DMS 273 (cell line): ENCODE measurements at regions not wholly inside any gene's neighbourhood (a gene's known extent, or its start where the extent isn't known, plus 50 kb on each side); places are given as distances from the start of the nearest gene placed in this dataset.
"Not testable (repeated sequence)": the region's sequence is repeated elsewhere in the genome, so short reads cannot be mapped to it uniquely, and the experiment has no call there.

Source experiments
- DNase-seq: peaks from one replicate; lab custom pipeline; 2025; ENCODE audit not compliant: unreplicated experiment; lab: John Stamatoyannopoulos, UW

- no peak for DNase-seq
Observed at GRCh38 chr1:178572604-178573003, 59.7 kb downstream of the TEX35 start.

GRCh38 chr1:178573330-178573729 is 60.4 kb downstream of the TEX35 start:
- DNase-seq: no peak

DNA sequence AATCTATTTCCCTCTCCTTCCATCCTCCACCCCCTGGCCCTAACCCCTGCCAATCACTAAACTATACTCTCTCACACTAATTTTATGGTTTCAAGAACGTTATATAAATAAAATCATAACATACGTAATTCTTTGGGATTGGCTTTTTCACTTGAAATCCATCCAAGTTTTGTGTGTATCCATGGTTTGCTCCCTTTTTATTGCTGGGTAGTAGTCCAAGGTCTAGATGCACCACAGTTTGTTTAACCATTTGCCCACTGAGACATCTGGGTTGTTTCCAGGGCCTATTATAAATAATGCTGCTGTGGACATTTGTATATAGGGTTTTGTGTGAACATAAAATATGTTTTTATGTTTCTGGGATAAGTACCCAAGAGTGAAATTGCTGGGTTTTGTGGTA is 61.4 kb downstream of the TEX35 start:
- no peak for DNase-seq

DNA sequence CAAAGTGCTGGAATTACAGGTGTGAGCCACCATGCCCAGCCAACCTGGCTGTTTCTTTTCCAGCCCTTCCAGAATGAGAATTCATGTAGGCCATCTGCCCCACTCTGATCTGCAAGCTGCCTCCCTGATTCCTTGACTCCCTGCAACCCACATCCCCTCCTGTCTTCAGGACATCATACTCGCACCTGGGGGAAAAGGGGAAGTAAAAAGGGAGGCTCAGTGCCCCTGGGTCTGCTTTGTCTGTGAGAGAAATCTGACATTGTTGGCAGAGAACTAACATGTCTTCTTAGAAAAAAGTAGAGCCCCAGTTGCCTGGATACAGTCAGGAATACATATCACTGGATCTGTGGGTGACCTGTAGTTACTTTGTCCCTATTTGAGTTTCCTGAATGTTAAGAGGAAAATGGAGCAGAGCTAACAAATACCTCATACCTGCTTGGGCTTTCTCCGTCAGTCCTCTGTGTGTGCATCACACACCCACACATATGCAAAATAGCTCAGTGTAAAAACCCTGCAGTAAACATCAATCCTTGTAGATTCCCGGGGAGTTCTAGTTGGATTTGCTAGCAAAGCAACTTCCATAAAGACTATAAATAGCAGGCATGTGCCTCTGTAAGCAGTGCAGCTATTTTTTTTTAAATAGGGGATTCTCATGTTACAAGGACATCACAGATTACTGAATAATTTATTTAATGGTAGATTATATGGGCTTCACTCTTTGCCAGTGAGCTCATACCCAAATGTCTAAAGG is 62.9 kb downstream of the TEX35 start:
- DNase-seq: peak; percentile 27

DNA sequence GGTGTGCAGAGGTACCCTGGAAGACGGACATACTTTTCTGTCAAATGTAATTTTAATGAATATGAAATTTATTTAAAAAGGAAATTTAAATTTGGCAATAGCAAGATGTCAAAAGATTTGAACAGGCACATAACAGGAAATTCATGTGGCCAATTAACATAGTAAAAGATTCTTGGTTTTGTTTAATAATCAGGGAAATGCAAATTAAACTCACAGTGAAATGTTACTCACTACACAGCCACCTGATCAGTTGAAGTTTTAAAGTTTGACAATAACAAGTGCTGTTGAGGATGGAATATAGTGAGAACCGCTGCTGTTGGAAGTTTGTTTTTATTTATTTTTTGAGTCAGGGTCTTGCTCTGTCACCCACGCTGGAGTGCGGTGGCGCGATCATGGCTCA is 63.9 kb downstream of the TEX35 start:
- DNase-seq: no peak

GRCh38 chr1:178577882-178578281 is 65.0 kb downstream of the TEX35 start:
- DNase-seq: no peak

- DNase-seq: no peak
Observed at GRCh38 chr1:178578541-178578940, 65.6 kb downstream of the TEX35 start.

GRCh38 chr1:178579095-178579494 is 66.2 kb downstream of the TEX35 start:
- DNase-seq: no peak

DNA sequence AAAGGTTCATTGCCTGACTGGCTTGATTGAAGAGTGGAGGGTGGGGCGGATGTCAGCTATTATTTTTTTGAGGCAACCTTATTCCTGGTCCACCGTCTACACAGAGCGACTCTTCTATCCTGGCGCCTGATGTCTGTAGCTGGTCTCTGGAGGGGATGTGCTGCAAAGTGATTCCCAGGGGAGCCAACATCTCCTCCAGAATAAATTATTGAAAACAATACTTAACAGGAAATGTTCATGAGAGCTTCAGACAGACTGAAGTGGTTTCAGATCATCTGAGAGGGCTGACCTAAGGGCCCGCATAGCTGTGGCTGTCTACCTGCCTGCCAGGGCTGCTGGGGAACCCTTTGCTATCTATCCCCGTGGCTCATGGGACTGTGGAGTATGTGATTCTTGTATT is 66.7 kb downstream of the TEX35 start:
- DNase-seq: no peak

DNA sequence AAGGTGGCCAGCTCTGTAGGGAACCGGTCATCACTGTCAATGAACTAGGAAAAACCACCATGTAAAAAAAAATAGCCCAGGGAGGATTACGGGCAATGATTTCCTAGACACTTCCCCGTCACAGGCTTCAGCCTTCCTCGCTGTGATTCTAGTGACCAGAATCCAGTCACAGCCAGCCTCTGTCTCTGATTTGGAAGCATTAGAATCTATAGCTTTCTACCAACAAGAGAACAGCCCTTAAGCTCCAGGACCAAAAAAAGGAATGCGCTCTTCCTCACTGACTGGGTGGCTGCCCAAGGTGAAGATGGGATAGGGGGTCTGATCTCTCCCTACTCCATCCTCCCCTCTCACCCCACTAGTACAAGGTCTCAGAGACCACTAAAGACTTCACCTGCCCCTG is 67.2 kb downstream of the TEX35 start:
- DNase-seq: no peak

- no peak for DNase-seq
Observed at GRCh38 chr1:178580876-178581275, 68.0 kb downstream of the TEX35 start.

DNA sequence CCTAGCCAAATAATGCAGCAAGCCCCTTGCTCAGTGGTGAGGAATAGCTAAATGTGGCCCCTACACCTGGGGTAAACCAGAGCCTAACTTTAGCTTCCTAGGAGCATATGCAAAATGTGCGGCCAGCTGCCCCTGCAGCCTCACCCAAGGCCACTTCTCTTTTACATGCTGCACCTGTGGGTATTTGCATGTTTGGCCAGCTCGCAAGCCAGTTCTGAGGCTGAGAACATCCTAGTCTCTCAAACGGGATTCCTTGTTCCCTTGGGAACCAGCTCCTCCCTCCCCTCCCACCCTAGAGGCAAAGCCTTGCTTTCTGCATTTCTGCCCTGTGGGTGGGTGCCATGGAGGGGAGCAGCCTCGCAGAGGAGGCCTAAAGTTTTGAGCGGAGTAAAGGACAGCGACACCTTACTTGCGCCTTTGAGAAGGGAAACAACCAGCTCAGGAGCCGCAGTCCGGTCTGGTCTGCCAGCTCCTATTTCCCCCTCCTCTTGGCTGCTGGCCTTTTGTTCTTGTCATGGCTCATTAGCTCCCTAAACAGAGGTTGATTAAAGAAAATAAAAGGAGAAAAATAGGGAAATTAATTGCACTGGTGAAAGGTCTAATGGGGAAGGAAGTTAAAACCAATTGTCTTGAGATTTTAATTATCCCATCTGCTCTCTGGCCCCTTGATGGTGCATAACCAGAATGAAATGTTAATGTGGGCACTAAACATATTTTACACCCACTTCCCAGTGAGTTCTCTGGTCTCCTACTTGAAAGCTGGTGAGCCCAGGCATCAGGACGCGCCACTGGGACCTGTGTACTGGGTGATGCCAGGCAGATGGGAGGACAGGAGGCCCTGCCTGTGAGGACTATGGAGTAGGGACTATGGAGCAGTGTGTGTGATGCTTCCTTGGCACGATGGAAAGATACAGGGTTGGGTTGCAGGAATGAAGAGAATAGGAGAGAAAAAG is 68.7 kb downstream of the TEX35 start:
- DNase-seq: peak; percentile 27

DNA sequence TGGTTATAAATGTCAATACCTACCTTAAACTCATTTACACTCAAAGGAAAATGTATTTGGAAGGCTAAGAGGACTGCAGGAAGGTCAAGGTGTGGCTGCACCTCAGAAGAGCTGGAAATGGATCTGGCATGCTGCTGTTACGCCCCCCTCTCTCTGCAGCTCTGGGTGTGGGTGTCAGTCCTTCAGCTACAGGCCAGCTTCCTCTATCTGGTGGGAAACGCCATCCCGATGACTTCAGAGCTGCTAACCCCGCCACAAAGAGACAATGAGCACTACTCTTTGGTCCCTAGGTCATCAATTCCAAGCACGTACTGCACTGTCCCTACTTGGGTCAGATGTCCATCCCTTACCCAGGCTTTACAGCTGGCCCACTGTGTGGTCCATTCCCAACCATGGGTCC is 74.2 kb downstream of the TEX35 start:
- no peak for DNase-seq

GRCh38 chr1:178587975-178588374 is 75.1 kb downstream of the TEX35 start:
- DNase-seq: no peak

DNA sequence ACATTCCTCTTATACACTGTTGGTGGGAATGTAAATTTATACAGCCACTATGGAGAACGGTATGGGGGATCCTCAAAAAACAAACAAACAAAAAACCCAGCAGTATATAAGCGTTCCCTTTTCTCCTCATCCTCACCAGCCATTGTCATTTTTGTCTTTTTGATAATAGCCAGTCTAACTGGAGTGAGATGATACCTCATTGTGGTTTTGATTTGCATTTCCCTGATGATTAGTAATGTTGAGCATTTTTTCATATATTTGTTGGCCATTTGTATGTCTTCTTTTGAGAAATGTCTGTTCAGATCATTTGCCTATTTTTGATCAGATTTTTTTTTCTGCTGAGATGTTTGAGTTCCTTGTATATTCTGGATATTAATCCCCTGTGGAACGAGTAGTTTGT is 76.1 kb downstream of the TEX35 start:
- not testable (repeated sequence) for DNase-seq

DNA sequence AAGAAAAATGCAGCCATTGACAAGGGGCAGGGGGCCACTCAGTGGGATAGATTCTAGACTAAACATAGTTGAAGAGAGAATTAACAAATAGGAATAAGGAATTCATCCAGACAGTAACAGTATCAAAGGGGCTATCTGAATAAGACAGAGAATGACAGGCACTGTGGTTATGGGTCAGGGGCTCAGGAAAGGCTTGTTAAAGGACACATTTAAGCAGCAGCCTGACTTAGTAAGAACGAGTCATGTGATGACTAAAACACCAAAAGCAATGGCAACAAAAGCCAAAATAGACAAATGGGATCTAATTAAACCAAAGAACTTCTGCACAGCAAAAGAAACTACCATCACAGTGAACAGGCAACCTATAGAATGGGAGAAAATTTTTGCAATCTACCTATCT is 78.9 kb downstream of the TEX35 start:
- not testable (repeated sequence) for DNase-seq

- no peak for DNase-seq
Observed at GRCh38 chr1:178593515-178593914, 80.6 kb downstream of the TEX35 start.

DNA sequence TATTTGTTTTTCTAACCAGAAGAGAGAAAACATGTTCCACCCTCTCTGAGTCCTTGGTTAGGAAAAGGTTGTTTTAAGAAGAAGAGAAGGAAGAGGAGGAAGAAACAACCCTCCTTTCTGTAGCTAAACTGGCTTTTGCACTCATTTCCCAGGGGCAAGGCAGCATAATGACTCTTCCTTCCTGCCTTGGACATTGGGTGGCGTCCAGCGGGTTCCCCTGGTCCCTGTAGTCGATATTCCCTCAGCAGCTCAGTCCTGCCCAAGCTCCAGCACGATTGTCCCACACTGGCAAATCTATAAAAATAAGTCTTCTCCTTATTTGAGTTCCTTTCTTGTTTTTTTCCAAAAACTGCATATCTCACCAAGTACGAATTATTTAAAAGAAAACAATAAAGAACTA is 81.2 kb downstream of the TEX35 start:
- no peak for DNase-seq

- no peak for DNase-seq
Observed at GRCh38 chr1:178595491-178595890, 82.6 kb downstream of the TEX35 start.

DNA sequence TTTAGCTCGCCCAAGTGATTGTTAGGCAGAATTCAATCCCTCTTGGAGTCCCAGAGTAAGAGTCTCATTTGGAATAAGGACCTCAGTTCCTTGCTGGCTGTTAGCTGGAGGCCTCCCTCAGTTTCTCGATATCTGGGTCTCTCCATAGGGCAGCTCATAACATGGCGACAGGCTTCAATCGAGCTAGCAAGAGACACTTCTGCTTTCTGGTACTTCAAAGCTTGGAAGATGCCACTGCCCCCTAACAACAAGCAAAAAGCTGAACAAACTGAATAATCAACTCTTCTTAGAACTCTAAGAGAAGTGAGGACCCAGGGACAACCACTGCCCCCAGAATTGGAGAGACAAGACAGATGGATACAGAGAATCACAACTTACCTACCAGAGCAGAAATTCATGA is 86.2 kb downstream of the TEX35 start:
- no peak for DNase-seq

DNA sequence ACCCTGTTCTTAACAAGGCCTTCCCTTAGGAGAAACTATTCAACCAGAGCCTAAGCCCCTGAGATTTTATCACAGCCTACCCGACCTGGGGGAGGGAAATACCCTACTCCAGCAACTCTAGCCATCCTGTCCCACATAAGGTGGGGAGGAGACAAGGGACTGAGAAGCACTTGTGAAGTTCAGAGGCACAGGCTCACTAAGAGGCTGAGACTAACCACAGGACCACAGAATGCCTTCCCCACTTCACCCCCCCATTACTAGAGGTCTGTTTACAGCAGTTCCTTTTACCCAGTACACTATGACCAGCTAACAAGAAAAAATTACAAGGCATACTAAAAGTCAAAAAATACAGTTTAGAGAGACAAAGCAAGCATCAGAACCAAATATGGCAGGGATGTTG is 86.8 kb downstream of the TEX35 start:
- no peak for DNase-seq

DNA sequence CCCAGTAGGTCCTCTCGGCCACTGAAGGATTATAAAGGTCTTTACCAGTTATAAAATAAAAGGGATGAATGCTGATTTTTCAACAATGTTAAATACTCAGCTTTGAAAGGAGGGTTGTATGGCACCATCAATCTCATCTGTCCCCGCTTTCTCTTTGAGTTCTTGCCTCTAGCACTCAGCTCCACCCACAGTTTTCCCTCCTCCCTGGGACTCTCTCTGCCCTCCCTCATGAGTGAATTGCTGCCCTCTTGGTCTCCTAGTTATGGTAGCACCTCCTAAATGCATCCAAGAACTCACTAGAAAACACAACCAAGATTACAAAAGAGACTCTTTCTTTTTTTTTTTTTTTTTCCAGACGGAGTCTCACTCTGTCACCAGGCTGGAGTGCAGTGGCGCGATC is 91.0 kb downstream of the TEX35 start:
- DNase-seq: no peak
